OCI-LY7 (cell line): ENCODE measurements at regions not wholly inside any gene's neighbourhood (a gene's known extent, or its start where the extent isn't known, plus 50 kb on each side); places are given as distances from the start of the nearest gene placed in this dataset.

ENCODE experiments used
- BruUV-seq: library from RNA; stranded (reverse); fragments of 400-500 nt; replicated peaks from 2 replicates; lab custom pipeline; 2021; lab: Mats Ljungman, UMichigan
- CTCF ChIA-PET: fragments of 300-600 bp; sonication (Branson Sonifier 250); formaldehyde crosslinking; loops from one replicate; lab custom pipeline; 2022; ENCODE audit warnings: antibody characterized with exemption; ENCODE audit not compliant: unreplicated experiment; lab: Charles Lee
- POLR2A ChIA-PET: fragments of 300-600 bp; sonication (Branson Sonifier 250); formaldehyde crosslinking; loops from one replicate; lab custom pipeline; 2022; ENCODE audit warnings: antibody characterized with exemption; lab: Charles Lee
- DNase-seq: peaks from one replicate; pipeline ENCODE4 v3.0.0-alpha.2; 2015; ENCODE audit warnings: low spot score
- H2AFZ ChIP-seq: fragments of 200-600 bp; sonication (generic), shearing (Covaris generic); 2 replicates; pipeline ENCODE4 v1.6.1; 2014; ENCODE audit warnings: mild to moderate bottlenecking, antibody characterized with exemption, low read length, moderate library complexity
- H3K27ac ChIP-seq: fragments of 200-600 bp; sonication (generic); 2 replicates; pipeline ENCODE4 v1.5.1; 2014; ENCODE audit warnings: mixed run types, low read depth, mild to moderate bottlenecking, moderate library complexity, low read length, inconsistent platforms; ENCODE audit not compliant: poor library complexity, severe bottlenecking
- H3K36me3 ChIP-seq: fragments of 200-600 bp; sonication (generic); 2 replicates; pipeline ENCODE4 v1.6.1; 2014; ENCODE audit warnings: mild to moderate bottlenecking, antibody characterized with exemption, low read length, moderate library complexity, mixed read lengths; ENCODE audit not compliant: insufficient read depth
- H3K4me1 ChIP-seq: fragments of 200-600 bp; sonication (generic); 2 replicates; pipeline ENCODE4 v1.5.1; 2014; ENCODE audit warnings: mild to moderate bottlenecking, low read length; ENCODE audit not compliant: insufficient read depth, poor library complexity, severe bottlenecking
- H3K4me2 ChIP-seq: fragments of 200-600 bp; sonication (generic); 2 replicates; pipeline ENCODE4 v1.6.1; 2014; ENCODE audit warnings: mild to moderate bottlenecking, low read length
- H3K4me3 ChIP-seq: fragments of 200-600 bp; sonication (generic); 2 replicates; pipeline ENCODE4 v1.5.1; 2014; ENCODE audit warnings: mild to moderate bottlenecking, low read depth, low read length; ENCODE audit not compliant: poor library complexity, severe bottlenecking
- H3K79me2 ChIP-seq: fragments of 200-600 bp; sonication (generic); 2 replicates; pipeline ENCODE4 v1.6.1; 2016; ENCODE audit warnings: low read depth, mild to moderate bottlenecking, low read length, moderate library complexity, mixed read lengths; ENCODE audit not compliant: insufficient read depth
- H3K9me2 ChIP-seq: fragments of 200-600 bp; sonication (generic); 2 replicates; pipeline ENCODE4 v1.6.1; 2016; ENCODE audit warnings: mild to moderate bottlenecking, low read length, mixed read lengths; ENCODE audit not compliant: insufficient read depth
- H3K9me3 ChIP-seq: fragments of 200-600 bp; sonication (generic); 2 replicates; pipeline ENCODE4 v1.6.1; 2014; ENCODE audit warnings: mild to moderate bottlenecking, mixed run types, low read length, mixed read lengths
- H4K20me1 ChIP-seq: fragments of 200-600 bp; sonication (generic); 2 replicates; pipeline ENCODE4 v1.6.1; 2014; ENCODE audit warnings: mild to moderate bottlenecking, antibody characterized with exemption, low read length, moderate library complexity, mixed read lengths; ENCODE audit not compliant: insufficient read depth
- CTCF ChIP-seq: fragments of 200-600 bp; sonication (generic); conservative IDR thresholded peaks from 2 replicates; pipeline ENCODE4 v1.5.1; 2014; ENCODE audit warnings: mild to moderate bottlenecking, antibody characterized with exemption, low read length, moderate library complexity, mixed read lengths
- EZH2phosphoT487 ChIP-seq: fragments of 200-600 bp; sonication (generic); IDR thresholded peaks from 2 replicates; pipeline ENCODE4 v1.6.1; 2018; ENCODE audit warnings: low read depth, borderline replicate concordance, mild to moderate bottlenecking, mixed run types, antibody characterized with exemption, low read length, moderate library complexity, mixed read lengths
- intact Hi-C: fragments of 100-400 bp; cut with micrococcal nuclease; formaldehyde crosslinking; loops from one replicate; pipeline ENCODE4 v1.10.0; 2022; ENCODE audit not compliant: unreplicated experiment

GRCh38 chr13:89150362-89150761 lies 1479.2 kb downstream of the SLITRK5 start:
- peaks cover 52% of the 10 kb centered on the region for H3K9me3 ChIP-seq
- H3K4me2 ChIP-seq: no peak overlapping the region
- H2AFZ ChIP-seq: no peak overlapping the region
- H3K36me3 ChIP-seq: no peaks in the 10 kb centered on the region
- no peak for DNase-seq
- H3K4me1 ChIP-seq: no peaks in the 10 kb centered on the region
- no peak for TF ChIP-seq EZH2phosphoT487
- no peak for TF ChIP-seq CTCF
- H3K79me2 ChIP-seq: no peaks in the 10 kb centered on the region
- BruUV-seq: no TSS peak
- POLR2A ChIA-PET: interaction anchor here (0.9 kb wide), 1 partner anchor 1428 kb away, joined by 3 read pairs; no protein-coding TSS in a partner anchor
- H4K20me1 ChIP-seq: no peaks in the 10 kb centered on the region
- H3K4me3 ChIP-seq: no peak overlapping the region
- CTCF ChIA-PET: no interaction called here
- H3K27ac ChIP-seq: no peak overlapping the region
- intact Hi-C loops: no loop called here
- H3K9me2 ChIP-seq: 0 out of 2 replicates have a peak, but pooled peaks cover 4% of the 10 kb centered on the region

GRCh38 chr13:89153941-89154340 lies 1482.8 kb downstream of the SLITRK5 start:
- Histone ChIP-seq H3K4me3 (no peak overlapping the region), H3K27ac (no peak overlapping the region), H3K79me2 (no peaks in the 10 kb centered on the region), H3K9me3 (peaks cover 61% of the 10 kb centered on the region), H2AFZ (no peak overlapping the region), H3K4me1 (no peaks in the 10 kb centered on the region), H3K4me2 (no peak overlapping the region), H3K36me3 (no peaks in the 10 kb centered on the region), H4K20me1 (no peaks in the 10 kb centered on the region), H3K9me2 (no peaks in the 10 kb centered on the region)
- TF ChIP-seq EZH2phosphoT487 (no peak), CTCF (no peak)
- no TSS peak for BruUV-seq
- ChIA-PET CTCF (no interaction called here), POLR2A (interaction anchor here (0.6 to 1.1 kb wide), 5 partner anchors 12 to 963 kb away, joined by 3 to 5 read pairs (median 3); no protein-coding TSS in a partner anchor)
- DNase-seq: no peak
- intact Hi-C loops: no loop called here

GRCh38 chr13:89163096-89163495 lies 1491.9 kb downstream of the SLITRK5 start:
- POLR2A ChIA-PET: interaction anchor here (0.6 kb wide), 1 partner anchor 295 kb away, joined by 3 read pairs; no protein-coding TSS in a partner anchor
- Histone ChIP-seq H3K9me3 (peaks cover 18% of the 10 kb centered on the region; the same call in 1 of the 2 replicates), H3K27ac (no peak overlapping the region), H3K4me2 (no peak overlapping the region), H2AFZ (no peak overlapping the region), H3K36me3 (no peaks in the 10 kb centered on the region), H4K20me1 (no peaks in the 10 kb centered on the region), H3K4me1 (no peaks in the 10 kb centered on the region), H3K4me3 (no peak overlapping the region), H3K79me2 (no peaks in the 10 kb centered on the region), H3K9me2 (no peaks in the 10 kb centered on the region)
- no TSS peak for BruUV-seq
- DNase-seq: no peak
- CTCF ChIA-PET: no interaction called here
- TF ChIP-seq EZH2phosphoT487 (no peak), CTCF (no peak)
- intact Hi-C loops: no loop called here
